ENCODE measurements at regions not wholly inside any gene's neighbourhood (a gene's known extent, or its start where the extent isn't known, plus 50 kb on each side); places are given as distances from the start of the nearest gene placed in this dataset.

DNA sequence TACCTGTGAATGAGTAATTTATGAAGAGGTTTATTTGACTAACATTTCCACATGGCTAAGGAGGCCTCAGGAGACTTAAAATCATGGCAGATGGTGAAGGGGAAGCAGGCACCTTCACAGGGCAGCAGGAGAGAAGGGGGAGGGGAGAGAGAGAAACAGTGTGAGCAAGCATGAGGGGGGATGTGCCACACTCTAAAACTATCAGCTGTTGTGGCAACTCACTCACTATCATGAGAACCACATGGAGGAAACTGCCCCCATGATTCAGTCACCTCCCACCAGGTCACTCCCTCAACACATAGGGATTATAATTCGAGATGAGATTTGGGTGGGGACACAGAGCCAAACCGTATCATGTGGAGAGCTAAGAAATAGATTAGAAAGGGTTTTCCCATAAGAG, 309.0 kb downstream of the RDH14 start:
- no peak for DNase-seq (ENCODE audit: low spot score)
- Mint-ChIP-seq H3K36me3 (ENCODE audit: low read depth) (no peaks in the 10 kb centered on the region), H3K9me3 (ENCODE audit: low read depth) (peaks cover 2% of the 10 kb centered on the region), H3K4me3 (ENCODE audit: unreplicated experiment) (no peak overlapping the region), H3K4me1 (ENCODE audit: low read depth) (no peaks in the 10 kb centered on the region), H3K27me3 (ENCODE audit: low read depth) (peaks cover 5% of the 10 kb centered on the region), H3K27ac (ENCODE audit: unreplicated experiment) (no peak overlapping the region)
- TF ChIP-seq, protein P1, sequence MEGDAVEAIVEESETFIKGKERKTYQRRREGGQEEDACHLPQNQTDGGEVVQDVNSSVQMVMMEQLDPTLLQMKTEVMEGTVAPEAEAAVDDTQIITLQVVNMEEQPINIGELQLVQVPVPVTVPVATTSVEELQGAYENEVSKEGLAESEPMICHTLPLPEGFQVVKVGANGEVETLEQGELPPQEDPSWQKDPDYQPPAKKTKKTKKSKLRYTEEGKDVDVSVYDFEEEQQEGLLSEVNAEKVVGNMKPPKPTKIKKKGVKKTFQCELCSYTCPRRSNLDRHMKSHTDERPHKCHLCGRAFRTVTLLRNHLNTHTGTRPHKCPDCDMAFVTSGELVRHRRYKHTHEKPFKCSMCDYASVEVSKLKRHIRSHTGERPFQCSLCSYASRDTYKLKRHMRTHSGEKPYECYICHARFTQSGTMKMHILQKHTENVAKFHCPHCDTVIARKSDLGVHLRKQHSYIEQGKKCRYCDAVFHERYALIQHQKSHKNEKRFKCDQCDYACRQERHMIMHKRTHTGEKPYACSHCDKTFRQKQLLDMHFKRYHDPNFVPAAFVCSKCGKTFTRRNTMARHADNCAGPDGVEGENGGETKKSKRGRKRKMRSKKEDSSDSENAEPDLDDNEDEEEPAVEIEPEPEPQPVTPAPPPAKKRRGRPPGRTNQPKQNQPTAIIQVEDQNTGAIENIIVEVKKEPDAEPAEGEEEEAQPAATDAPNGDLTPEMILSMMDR (IDR thresholded peaks at IDR 0.05) = no peak

GRCh38 chr2:18247282-18248110, 313.0 kb downstream of the RDH14 start:
- TF ChIP-seq, protein P1 (IDR thresholded peaks at IDR 0.05) = no peak
- H3K4me3 Mint-ChIP-seq (ENCODE audit: unreplicated experiment) = no peak overlapping the region
- H3K36me3 Mint-ChIP-seq (ENCODE audit: low read depth) = no peaks in the 10 kb centered on the region
- no peaks in the 10 kb centered on the region for H3K9me3 Mint-ChIP-seq (ENCODE audit: low read depth)
- no peaks in the 10 kb centered on the region for H3K4me1 Mint-ChIP-seq (ENCODE audit: low read depth)
- DNase-seq (ENCODE audit: low spot score) = no peak
- no peak overlapping the region for H3K27ac Mint-ChIP-seq (ENCODE audit: unreplicated experiment)
- peaks cover 11% of the 10 kb centered on the region for H3K27me3 Mint-ChIP-seq (ENCODE audit: low read depth)

DNA sequence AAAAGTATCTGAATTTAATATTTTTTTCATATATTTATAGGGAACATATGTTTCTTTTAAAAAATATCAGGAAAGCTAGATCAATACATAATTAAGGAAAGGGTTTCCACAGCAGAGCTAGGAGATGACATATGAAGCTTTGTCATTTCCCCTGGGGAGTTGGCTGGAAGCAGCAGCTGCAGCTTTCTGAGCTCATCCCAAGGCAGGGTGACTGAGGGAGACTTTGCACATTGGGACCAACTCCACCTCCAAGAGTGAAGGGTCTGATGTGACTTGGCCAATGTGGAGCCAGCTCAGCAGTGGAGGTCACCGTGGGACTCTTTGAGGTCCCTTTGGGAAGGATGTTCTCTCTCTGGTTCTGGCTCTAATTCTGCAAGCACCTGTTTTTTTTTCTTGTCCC, 315.1 kb downstream of the RDH14 start:
- TF ChIP-seq, protein P1 (IDR thresholded peaks at IDR 0.05) = no peak
- no peak for DNase-seq (ENCODE audit: low spot score)
- Mint-ChIP-seq H3K27me3 (ENCODE audit: low read depth) (peaks cover 9% of the 10 kb centered on the region), H3K9me3 (ENCODE audit: low read depth) (no peaks in the 10 kb centered on the region), H3K4me1 (ENCODE audit: low read depth) (no peaks in the 10 kb centered on the region), H3K27ac (ENCODE audit: unreplicated experiment) (no peak overlapping the region), H3K36me3 (ENCODE audit: low read depth) (no peaks in the 10 kb centered on the region), H3K4me3 (ENCODE audit: unreplicated experiment) (no peak overlapping the region)

GRCh38 chr2:18244845-18245244, 315.6 kb downstream of the RDH14 start:
- Mint-ChIP-seq H3K4me3 (ENCODE audit: unreplicated experiment) (no peak overlapping the region), H3K9me3 (ENCODE audit: low read depth) (no peaks in the 10 kb centered on the region), H3K36me3 (ENCODE audit: low read depth) (no peaks in the 10 kb centered on the region), H3K4me1 (ENCODE audit: low read depth) (no peaks in the 10 kb centered on the region), H3K27ac (ENCODE audit: unreplicated experiment) (no peak overlapping the region), H3K27me3 (ENCODE audit: low read depth) (peaks cover 9% of the 10 kb centered on the region)
- no peak for DNase-seq (ENCODE audit: low spot score)
- TF ChIP-seq, protein P1 (IDR thresholded peaks at IDR 0.05) = no peak

GRCh38 chr2:18243816-18244215, 316.6 kb downstream of the RDH14 start:
- Mint-ChIP-seq H3K4me3 (ENCODE audit: unreplicated experiment) (no peak overlapping the region), H3K36me3 (ENCODE audit: low read depth) (no peaks in the 10 kb centered on the region), H3K4me1 (ENCODE audit: low read depth) (no peaks in the 10 kb centered on the region), H3K27me3 (ENCODE audit: low read depth) (peaks cover 9% of the 10 kb centered on the region), H3K27ac (ENCODE audit: unreplicated experiment) (no peak overlapping the region), H3K9me3 (ENCODE audit: low read depth) (no peaks in the 10 kb centered on the region)
- TF ChIP-seq, protein P1 (IDR thresholded peaks at IDR 0.05) = no peak
- no peak for DNase-seq (ENCODE audit: low spot score)

All from chondrocyte (in vitro differentiated cells).